Tibial nerve (tissue), 3 donors: ENCODE measurements at regions not wholly inside any gene's neighbourhood (a gene's known extent, or its start where the extent isn't known, plus 50 kb on each side); places are given as distances from the start of the nearest gene placed in this dataset.

Experiments
- CTCF ChIP-seq, 5 experiments: fragments of 200-600 bp in 3 of 5; fragments of 450-650 bp in 2 of 5; sonication (generic) in 3 of 5; IDR thresholded peaks; one replicate each; pipeline ENCODE4 v1.5.1; 2016 to 2019; ENCODE audit warnings: antibody characterized with exemption in 5 of 5, mild to moderate bottlenecking in 3 of 5, moderate library complexity in 2 of 5
- POLR2A ChIP-seq, 2 donors: fragments of 450-650 bp; IDR thresholded peaks; one replicate each; pipeline ENCODE4 v1.6.1; 2017; ENCODE audit warnings: antibody characterized with exemption in 2 of 2, mild to moderate bottlenecking in 2 of 2, moderate library complexity in 2 of 2

- TF ChIP-seq CTCF (IDR thresholded peaks at IDR 0.05): no peak
- no peak for TF ChIP-seq POLR2A (IDR thresholded peaks at IDR 0.05)
Observed at GRCh38 chr9:86653466-86653865, 293.8 kb downstream of the GAS1 start.
